Tibial nerve (tissue), 4 donors: ENCODE measurements at regions not wholly inside any gene's neighbourhood (a gene's known extent, or its start where the extent isn't known, plus 50 kb on each side); places are given as distances from the start of the nearest gene placed in this dataset.

Experiments used
- EP300 ChIP-seq, 2 donors: sonication (generic); formaldehyde crosslinking; IDR thresholded peaks; one replicate each; pipeline ENCODE4 v1.6.1; 2017; ENCODE audit warnings: antibody characterized with exemption in 2 of 2, mild to moderate bottlenecking in 1 of 2
- POLR2A ChIP-seq, 2 donors: fragments of 450-650 bp; IDR thresholded peaks; one replicate each; pipeline ENCODE4 v1.6.1; 2017; ENCODE audit warnings: antibody characterized with exemption in 2 of 2, mild to moderate bottlenecking in 2 of 2, moderate library complexity in 2 of 2
- TF ChIP-seq, protein P1 (sequence below), 5 experiments: fragments of 200-600 bp in 3 of 5; fragments of 450-650 bp in 2 of 5; sonication (generic) in 3 of 5; IDR thresholded peaks; one replicate each; pipeline ENCODE4 v1.5.1; 2016 to 2019; ENCODE audit warnings: antibody characterized with exemption in 5 of 5, mild to moderate bottlenecking in 3 of 5, moderate library complexity in 2 of 5

DNA sequence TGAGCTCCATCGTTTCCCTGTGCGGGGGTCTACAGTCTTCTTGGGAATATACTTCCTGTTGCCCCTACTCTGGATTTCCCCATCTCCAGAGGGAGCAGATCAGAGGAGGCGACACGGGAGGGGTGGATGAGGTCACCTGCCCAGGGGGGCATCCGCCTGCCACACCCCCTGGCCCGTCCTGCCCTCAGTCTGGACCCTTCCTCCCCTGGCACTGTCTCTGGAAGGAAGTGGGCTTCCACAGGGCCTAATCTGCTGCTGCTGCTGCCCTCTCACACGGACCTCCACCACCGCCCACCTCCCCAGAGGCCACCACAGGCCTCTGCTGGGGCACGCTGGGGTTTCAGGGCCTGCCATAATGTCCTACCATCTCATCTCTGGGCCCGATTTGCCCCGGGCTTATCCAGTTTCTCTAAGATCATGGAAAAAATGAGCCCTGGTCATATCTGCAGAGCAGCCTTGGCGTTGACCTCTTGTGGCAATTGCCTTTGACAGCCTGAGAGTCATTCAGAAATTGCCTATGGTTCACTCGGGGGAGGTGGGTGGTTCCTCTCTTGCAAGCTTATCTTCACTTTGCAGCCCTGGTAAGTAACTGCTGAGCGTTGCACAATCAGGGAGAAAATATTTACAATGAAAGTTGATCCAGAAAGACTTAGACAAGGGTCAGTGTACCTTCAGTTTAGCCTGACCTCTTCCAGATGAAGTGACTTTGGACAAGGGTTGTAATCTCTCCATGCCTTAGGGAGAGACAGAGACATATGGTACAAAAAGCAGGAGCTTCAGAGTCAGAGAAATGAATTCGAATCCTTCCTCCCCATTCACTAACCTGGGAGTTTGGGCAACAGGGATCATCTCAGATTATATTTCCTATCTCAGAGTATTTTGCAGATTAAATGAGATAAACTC, 252.4 kb downstream of the TOMM20 start:
- TF ChIP-seq EP300 (IDR thresholded peaks at IDR 0.05), result no peak
- no peak for TF ChIP-seq POLR2A (IDR thresholded peaks at IDR 0.05)
- TF ChIP-seq, protein P1, sequence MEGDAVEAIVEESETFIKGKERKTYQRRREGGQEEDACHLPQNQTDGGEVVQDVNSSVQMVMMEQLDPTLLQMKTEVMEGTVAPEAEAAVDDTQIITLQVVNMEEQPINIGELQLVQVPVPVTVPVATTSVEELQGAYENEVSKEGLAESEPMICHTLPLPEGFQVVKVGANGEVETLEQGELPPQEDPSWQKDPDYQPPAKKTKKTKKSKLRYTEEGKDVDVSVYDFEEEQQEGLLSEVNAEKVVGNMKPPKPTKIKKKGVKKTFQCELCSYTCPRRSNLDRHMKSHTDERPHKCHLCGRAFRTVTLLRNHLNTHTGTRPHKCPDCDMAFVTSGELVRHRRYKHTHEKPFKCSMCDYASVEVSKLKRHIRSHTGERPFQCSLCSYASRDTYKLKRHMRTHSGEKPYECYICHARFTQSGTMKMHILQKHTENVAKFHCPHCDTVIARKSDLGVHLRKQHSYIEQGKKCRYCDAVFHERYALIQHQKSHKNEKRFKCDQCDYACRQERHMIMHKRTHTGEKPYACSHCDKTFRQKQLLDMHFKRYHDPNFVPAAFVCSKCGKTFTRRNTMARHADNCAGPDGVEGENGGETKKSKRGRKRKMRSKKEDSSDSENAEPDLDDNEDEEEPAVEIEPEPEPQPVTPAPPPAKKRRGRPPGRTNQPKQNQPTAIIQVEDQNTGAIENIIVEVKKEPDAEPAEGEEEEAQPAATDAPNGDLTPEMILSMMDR (IDR thresholded peaks at IDR 0.05), result no peak
